ENCODE measurements at regions not wholly inside any gene's neighbourhood (a gene's known extent, or its start where the extent isn't known, plus 50 kb on each side); places are given as distances from the start of the nearest gene placed in this dataset.
"Not testable (repeated sequence)": the region's sequence is repeated elsewhere in the genome, so short reads cannot be mapped to it uniquely, and the experiment has no call there.

DNA sequence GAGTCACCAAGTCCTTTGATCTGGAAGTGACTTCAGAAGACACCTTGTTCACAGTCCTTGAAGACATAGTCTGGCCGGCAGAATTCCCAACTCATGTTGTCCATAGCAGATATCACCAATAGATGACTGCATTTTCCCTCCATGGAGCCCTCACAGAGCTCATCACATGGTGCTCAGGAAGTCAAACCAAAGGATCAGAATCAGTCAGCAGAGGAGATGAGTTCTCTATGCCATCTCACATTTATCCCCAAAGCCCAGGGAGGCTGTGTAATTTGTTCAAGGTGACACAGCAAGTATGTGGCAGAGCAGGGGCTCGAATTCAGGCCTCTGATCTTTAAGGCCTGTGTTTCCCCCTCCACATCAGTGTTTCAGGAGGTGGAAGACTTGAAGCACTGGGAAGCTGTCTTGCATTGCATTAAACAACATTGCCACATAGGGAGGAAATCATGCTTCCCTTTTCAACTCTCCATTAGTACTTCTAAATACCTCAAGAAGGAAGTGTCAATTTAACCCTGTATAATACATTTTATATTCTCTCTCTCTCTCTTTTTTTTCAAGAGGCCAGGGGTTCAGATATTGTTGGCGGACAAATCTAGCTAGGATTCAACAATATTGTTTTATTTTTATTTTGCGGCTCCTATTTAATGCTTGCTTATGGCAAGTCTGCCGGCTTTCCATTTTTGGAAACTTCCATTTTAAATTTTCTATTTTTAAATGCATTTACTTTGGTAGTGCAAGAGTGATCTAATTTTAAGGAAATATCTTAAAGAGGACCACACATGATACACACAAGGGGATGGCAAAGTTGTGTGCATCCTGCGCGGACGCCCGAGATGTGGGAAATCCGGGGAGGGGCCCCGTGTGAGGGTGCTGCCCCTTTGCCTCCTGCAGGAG is 61.9 kb downstream of the NPIPB5 start:
- H3K36me3 ChIP-seq (ENCODE audit: insufficient read depth, low read length); H3K9me2 ChIP-seq (ENCODE audit: insufficient read depth, low read length); H3K4me1 ChIP-seq (ENCODE audit: insufficient read depth, low read length, poor library complexity, severe bottlenecking); H3K4me3 ChIP-seq (ENCODE audit: low read depth, low read length, poor library complexity, severe bottlenecking); H3K79me2 ChIP-seq (ENCODE audit: insufficient read depth, low read depth, low read length); H2AFZ ChIP-seq (ENCODE audit: low read length); CTCF ChIA-PET (ENCODE audit: unreplicated experiment); BruUV-seq (replicated peaks); POLR2A ChIA-PET; H3K9me3 ChIP-seq (ENCODE audit: low read length); H4K20me1 ChIP-seq (ENCODE audit: insufficient read depth, low read length); H3K27ac ChIP-seq (ENCODE audit: low read depth, low read length, poor library complexity, severe bottlenecking); DNase-seq (ENCODE audit: low spot score); intact Hi-C loops (cut with micrococcal nuclease; ENCODE audit: unreplicated experiment): not testable (repeated sequence)
- 0 out of 2 replicates have a peak overlapping the region, but pooled peaks have one; percentile 32 for H3K4me2 ChIP-seq (ENCODE audit: low read length)

DNA sequence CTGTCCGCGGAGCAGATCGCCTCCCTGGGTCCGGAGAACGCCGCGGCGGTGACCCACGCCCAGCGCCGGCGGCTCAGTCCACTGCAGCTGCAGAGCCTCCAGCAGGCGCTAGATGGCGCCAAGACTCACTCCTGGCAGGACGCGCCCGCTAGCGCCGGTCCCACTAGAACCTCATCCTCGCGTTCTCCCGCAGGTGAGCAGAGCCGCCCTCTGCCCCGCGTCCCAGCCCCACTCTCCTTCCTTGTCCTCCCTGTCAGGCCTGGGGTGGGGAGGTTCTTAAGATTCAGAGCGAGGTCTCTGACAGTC is 62.5 kb downstream of the NPIPB5 start:
- H3K4me1 ChIP-seq (ENCODE audit: insufficient read depth, low read length, poor library complexity, severe bottlenecking); H3K4me2 ChIP-seq (ENCODE audit: low read length); H3K9me2 ChIP-seq (ENCODE audit: insufficient read depth, low read length); H2AFZ ChIP-seq (ENCODE audit: low read length); H3K36me3 ChIP-seq (ENCODE audit: insufficient read depth, low read length); H3K79me2 ChIP-seq (ENCODE audit: insufficient read depth, low read depth, low read length); intact Hi-C loops (cut with micrococcal nuclease; ENCODE audit: unreplicated experiment); POLR2A ChIA-PET; CTCF ChIA-PET (ENCODE audit: unreplicated experiment); H3K9me3 ChIP-seq (ENCODE audit: low read length); DNase-seq (ENCODE audit: low spot score); H3K4me3 ChIP-seq (ENCODE audit: low read depth, low read length, poor library complexity, severe bottlenecking); H4K20me1 ChIP-seq (ENCODE audit: insufficient read depth, low read length); H3K27ac ChIP-seq (ENCODE audit: low read depth, low read length, poor library complexity, severe bottlenecking); BruUV-seq (replicated peaks): not testable (repeated sequence)

DNA sequence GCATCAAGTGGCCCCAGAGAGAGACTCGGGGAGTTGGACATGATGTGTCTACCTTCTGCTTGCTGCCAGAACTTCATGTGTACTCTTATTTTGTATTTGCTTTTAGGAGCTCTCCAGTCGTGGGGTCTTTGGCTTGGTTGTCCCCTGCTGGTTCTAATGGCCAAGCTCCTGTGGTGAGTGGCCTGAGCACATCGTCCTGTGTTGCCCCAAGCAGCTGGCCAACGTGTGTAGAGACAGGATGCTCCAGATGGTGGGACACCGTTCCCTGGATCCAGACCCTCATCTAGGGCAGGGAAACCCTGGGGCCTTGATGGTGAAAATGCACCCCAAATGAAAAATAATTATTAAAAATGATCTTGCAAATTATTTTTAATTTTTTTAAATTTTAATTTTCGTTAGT is 65.8 kb downstream of the NPIPB5 start:
- H4K20me1 ChIP-seq (ENCODE audit: insufficient read depth, low read length); H3K36me3 ChIP-seq (ENCODE audit: insufficient read depth, low read length); BruUV-seq (replicated peaks); H3K4me3 ChIP-seq (ENCODE audit: low read depth, low read length, poor library complexity, severe bottlenecking); DNase-seq (ENCODE audit: low spot score); H3K4me1 ChIP-seq (ENCODE audit: insufficient read depth, low read length, poor library complexity, severe bottlenecking); H3K9me3 ChIP-seq (ENCODE audit: low read length); H3K79me2 ChIP-seq (ENCODE audit: insufficient read depth, low read depth, low read length); H3K4me2 ChIP-seq (ENCODE audit: low read length); H2AFZ ChIP-seq (ENCODE audit: low read length); intact Hi-C loops (cut with micrococcal nuclease; ENCODE audit: unreplicated experiment); POLR2A ChIA-PET; CTCF ChIA-PET (ENCODE audit: unreplicated experiment); H3K9me2 ChIP-seq (ENCODE audit: insufficient read depth, low read length); H3K27ac ChIP-seq (ENCODE audit: low read depth, low read length, poor library complexity, severe bottlenecking): not testable (repeated sequence)

DNA sequence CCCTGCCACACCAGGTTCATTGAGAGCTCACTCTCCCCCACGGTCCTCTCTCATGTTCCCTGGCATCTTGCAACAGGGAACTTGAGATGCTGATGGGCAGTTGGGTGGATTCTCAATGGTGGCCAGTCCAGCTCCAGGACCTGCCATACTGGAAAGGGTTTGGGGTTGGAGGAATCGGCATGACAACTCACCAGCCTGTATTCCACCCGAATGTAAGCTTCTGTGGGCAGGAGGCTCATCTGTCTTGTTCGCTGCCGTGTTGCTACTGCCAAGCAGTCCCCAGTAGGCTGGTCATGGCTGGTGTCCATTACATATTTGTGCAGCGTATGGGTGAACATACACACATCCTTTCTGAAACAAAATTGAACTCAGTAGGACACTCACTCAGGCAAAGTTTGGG is 72.5 kb downstream of the NPIPB5 start:
- DNase-seq (ENCODE audit: low spot score); H3K27ac ChIP-seq (ENCODE audit: low read depth, low read length, poor library complexity, severe bottlenecking); H4K20me1 ChIP-seq (ENCODE audit: insufficient read depth, low read length); H3K9me3 ChIP-seq (ENCODE audit: low read length); H3K9me2 ChIP-seq (ENCODE audit: insufficient read depth, low read length); H3K4me2 ChIP-seq (ENCODE audit: low read length); CTCF ChIA-PET (ENCODE audit: unreplicated experiment); POLR2A ChIA-PET; H3K4me3 ChIP-seq (ENCODE audit: low read depth, low read length, poor library complexity, severe bottlenecking); H3K4me1 ChIP-seq (ENCODE audit: insufficient read depth, low read length, poor library complexity, severe bottlenecking); H2AFZ ChIP-seq (ENCODE audit: low read length); H3K79me2 ChIP-seq (ENCODE audit: insufficient read depth, low read depth, low read length); BruUV-seq (replicated peaks); intact Hi-C loops (cut with micrococcal nuclease; ENCODE audit: unreplicated experiment); H3K36me3 ChIP-seq (ENCODE audit: insufficient read depth, low read length): not testable (repeated sequence)

DNA sequence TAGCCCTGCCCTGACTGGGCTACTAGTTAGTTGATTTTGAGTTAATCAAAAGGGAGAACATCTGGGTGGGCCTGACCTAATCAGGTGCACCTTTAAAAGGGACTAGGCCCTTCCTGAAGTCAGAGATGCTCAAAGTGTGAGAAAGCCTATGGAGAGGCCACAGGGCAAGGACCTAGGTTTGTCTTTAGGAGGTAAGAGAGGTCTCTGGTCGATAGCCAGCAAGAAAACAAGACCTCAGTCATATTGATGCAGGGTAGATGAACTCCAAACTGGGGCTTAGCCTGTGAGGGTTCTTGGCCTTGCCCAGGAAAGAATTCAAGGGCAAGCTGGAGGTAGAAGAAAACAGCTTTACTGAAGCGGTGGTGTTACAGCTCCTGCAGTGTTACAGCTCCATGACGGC is 73.8 kb downstream of the NPIPB5 start:
- intact Hi-C loops (cut with micrococcal nuclease; ENCODE audit: unreplicated experiment); H3K4me3 ChIP-seq (ENCODE audit: low read depth, low read length, poor library complexity, severe bottlenecking); H3K27ac ChIP-seq (ENCODE audit: low read depth, low read length, poor library complexity, severe bottlenecking): not testable (repeated sequence)

DNA sequence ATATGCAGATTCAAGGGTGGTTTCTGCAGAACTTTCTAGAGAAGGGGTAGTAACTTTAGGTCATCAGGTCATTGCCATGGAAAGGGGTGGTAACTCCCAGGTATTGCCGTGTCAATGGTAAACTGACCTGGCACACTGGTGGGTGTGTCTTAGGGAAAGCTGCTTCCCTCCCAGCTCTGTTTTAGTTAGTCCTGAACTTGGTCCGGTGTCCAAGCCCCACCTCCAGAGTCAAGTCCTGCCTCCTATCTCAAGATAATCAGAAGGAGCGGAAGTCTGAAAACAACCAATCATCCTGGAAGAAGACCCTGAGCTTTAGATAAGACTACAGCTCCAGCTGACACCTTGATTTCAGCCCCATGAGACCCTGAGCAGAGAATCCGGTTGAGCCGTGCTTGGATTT is 74.2 kb downstream of the NPIPB5 start:
- H4K20me1 ChIP-seq (ENCODE audit: insufficient read depth, low read length); H3K36me3 ChIP-seq (ENCODE audit: insufficient read depth, low read length); BruUV-seq (replicated peaks); H3K27ac ChIP-seq (ENCODE audit: low read depth, low read length, poor library complexity, severe bottlenecking); H3K79me2 ChIP-seq (ENCODE audit: insufficient read depth, low read depth, low read length); intact Hi-C loops (cut with micrococcal nuclease; ENCODE audit: unreplicated experiment); H3K4me2 ChIP-seq (ENCODE audit: low read length); H3K4me3 ChIP-seq (ENCODE audit: low read depth, low read length, poor library complexity, severe bottlenecking); H3K9me3 ChIP-seq (ENCODE audit: low read length); DNase-seq (ENCODE audit: low spot score); H2AFZ ChIP-seq (ENCODE audit: low read length); H3K9me2 ChIP-seq (ENCODE audit: insufficient read depth, low read length); CTCF ChIA-PET (ENCODE audit: unreplicated experiment); H3K4me1 ChIP-seq (ENCODE audit: insufficient read depth, low read length, poor library complexity, severe bottlenecking); POLR2A ChIA-PET: not testable (repeated sequence)

More for the DNA sequence above, 73.8 kb downstream of the NPIPB5 start:
- CTCF ChIA-PET (ENCODE audit: unreplicated experiment); H3K9me2 ChIP-seq (ENCODE audit: insufficient read depth, low read length); H3K79me2 ChIP-seq (ENCODE audit: insufficient read depth, low read depth, low read length); BruUV-seq (replicated peaks); H3K36me3 ChIP-seq (ENCODE audit: insufficient read depth, low read length); POLR2A ChIA-PET; DNase-seq (ENCODE audit: low spot score); H3K4me2 ChIP-seq (ENCODE audit: low read length); H3K4me1 ChIP-seq (ENCODE audit: insufficient read depth, low read length, poor library complexity, severe bottlenecking); H3K9me3 ChIP-seq (ENCODE audit: low read length); H4K20me1 ChIP-seq (ENCODE audit: insufficient read depth, low read length); H2AFZ ChIP-seq (ENCODE audit: low read length): not testable (repeated sequence)

DNA sequence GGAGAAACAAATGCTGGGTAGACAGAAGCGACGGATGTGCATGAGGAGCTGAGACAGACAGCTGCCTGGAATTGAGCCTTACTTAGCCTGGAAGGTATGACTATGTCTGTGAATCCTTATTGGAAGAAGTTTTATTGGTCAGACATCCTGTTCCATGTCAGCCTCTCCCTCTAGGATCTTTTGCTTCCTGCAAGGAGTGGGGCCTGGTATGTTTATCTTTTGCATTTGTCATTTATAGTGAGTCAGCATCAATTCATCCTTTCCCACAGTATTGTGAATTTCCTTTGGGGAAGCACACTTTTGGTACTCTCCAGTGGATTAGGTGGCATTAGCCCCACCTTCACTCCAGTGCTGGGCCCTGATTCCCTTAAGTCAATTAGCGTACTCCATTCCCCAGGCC is 74.7 kb downstream of the NPIPB5 start:
- POLR2A ChIA-PET; DNase-seq (ENCODE audit: low spot score): not testable (repeated sequence)

More for the DNA sequence above, 74.7 kb downstream of the NPIPB5 start:
- H3K79me2 ChIP-seq (ENCODE audit: insufficient read depth, low read depth, low read length); H3K9me2 ChIP-seq (ENCODE audit: insufficient read depth, low read length); BruUV-seq (replicated peaks); H2AFZ ChIP-seq (ENCODE audit: low read length); H3K4me3 ChIP-seq (ENCODE audit: low read depth, low read length, poor library complexity, severe bottlenecking); H3K27ac ChIP-seq (ENCODE audit: low read depth, low read length, poor library complexity, severe bottlenecking); H3K4me1 ChIP-seq (ENCODE audit: insufficient read depth, low read length, poor library complexity, severe bottlenecking); H3K9me3 ChIP-seq (ENCODE audit: low read length); H4K20me1 ChIP-seq (ENCODE audit: insufficient read depth, low read length); intact Hi-C loops (cut with micrococcal nuclease; ENCODE audit: unreplicated experiment); CTCF ChIA-PET (ENCODE audit: unreplicated experiment); H3K36me3 ChIP-seq (ENCODE audit: insufficient read depth, low read length); H3K4me2 ChIP-seq (ENCODE audit: low read length): not testable (repeated sequence)

Data from OCI-LY7 (cell line).